HG02759 (cell line): ENCODE measurements at regions not wholly inside any gene's neighbourhood (a gene's known extent, or its start where the extent isn't known, plus 50 kb on each side); places are given as distances from the start of the nearest gene placed in this dataset.
"Not testable (repeated sequence)": the region's sequence is repeated elsewhere in the genome, so short reads cannot be mapped to it uniquely, and the experiment has no call there.

Source experiments
- ATAC-seq: cut with Tn5 transposase; IDR thresholded peaks from one replicate; pipeline ENCODE4 v1.9.1; 2021; ENCODE audit warnings: mild to moderate bottlenecking, moderate library complexity; ENCODE audit not compliant: unreplicated experiment

GRCh38 chr3:30319713-30320112 lies 286.7 kb upstream of the TGFBR2 start:
- ATAC-seq, result peak; percentile 78

- ATAC-seq, result no peak
These were observed 286.0 kb upstream of the TGFBR2 start for GRCh38 chr3:30320392-30320791.

GRCh38 chr3:30321065-30321464 lies 285.3 kb upstream of the TGFBR2 start:
- no peak for ATAC-seq

GRCh38 chr3:30323649-30324048 lies 282.8 kb upstream of the TGFBR2 start:
- ATAC-seq, result not testable (repeated sequence)

- ATAC-seq, result no peak
These were observed 281.8 kb upstream of the TGFBR2 start for GRCh38 chr3:30324587-30324986.

- ATAC-seq, result not testable (repeated sequence)
These were observed 278.4 kb upstream of the TGFBR2 start for GRCh38 chr3:30327976-30328375.

- not testable (repeated sequence) for ATAC-seq
These were observed 277.5 kb upstream of the TGFBR2 start for GRCh38 chr3:30328935-30329334.

GRCh38 chr3:30331519-30331918 lies 274.9 kb upstream of the TGFBR2 start:
- no peak for ATAC-seq

GRCh38 chr3:30332196-30333021 lies 274.0 kb upstream of the TGFBR2 start:
- ATAC-seq, result no peak

GRCh38 chr3:30333143-30333542 lies 273.3 kb upstream of the TGFBR2 start:
- ATAC-seq, result no peak

GRCh38 chr3:30333903-30334302 lies 272.5 kb upstream of the TGFBR2 start:
- no peak for ATAC-seq

GRCh38 chr3:30340500-30340899 lies 265.9 kb upstream of the TGFBR2 start:
- no peak for ATAC-seq

GRCh38 chr3:30341079-30341478 lies 265.3 kb upstream of the TGFBR2 start:
- no peak for ATAC-seq

- no peak for ATAC-seq
These were observed 264.6 kb upstream of the TGFBR2 start for GRCh38 chr3:30341851-30342250.

- ATAC-seq, result no peak
These were observed 263.9 kb upstream of the TGFBR2 start for GRCh38 chr3:30342318-30343060.

- ATAC-seq, result no peak
These were observed 263.2 kb upstream of the TGFBR2 start for GRCh38 chr3:30343067-30343831.

GRCh38 chr3:30343861-30344260 lies 262.5 kb upstream of the TGFBR2 start:
- no peak for ATAC-seq

- ATAC-seq, result no peak
These were observed 262.1 kb upstream of the TGFBR2 start for GRCh38 chr3:30344288-30344687.

- no peak for ATAC-seq
These were observed 259.5 kb upstream of the TGFBR2 start for GRCh38 chr3:30346933-30347320.

- ATAC-seq, result no peak
These were observed 258.7 kb upstream of the TGFBR2 start for GRCh38 chr3:30347679-30348216.

GRCh38 chr3:30349507-30349906 lies 256.9 kb upstream of the TGFBR2 start:
- ATAC-seq, result no peak
